Sigmoid colon (tissue), 6 donors: ENCODE measurements at regions not wholly inside any gene's neighbourhood (a gene's known extent, or its start where the extent isn't known, plus 50 kb on each side); places are given as distances from the start of the nearest gene placed in this dataset.

Experiments
- DNase-seq: peaks from one replicate; pipeline ENCODE4 v3.0.0-alpha.2; 2019
- H3K27ac ChIP-seq, 4 donors: fragments of 200-600 bp; sonication (generic); one replicate each; pipeline ENCODE4 v1.5.1; 2016 to 2019; ENCODE audit warnings: mild to moderate bottlenecking in 1 of 4
- H3K27me3 ChIP-seq, 3 donors: fragments of 200-600 bp; sonication (generic); one replicate each; pipeline ENCODE4 v1.5.1; 2019; ENCODE audit warnings: mild to moderate bottlenecking in 1 of 3
- H3K36me3 ChIP-seq, 4 donors: fragments of 200-600 bp; sonication (generic); one replicate each; pipeline ENCODE4 v1.5.1; 2016 to 2019
- H3K4me1 ChIP-seq, 4 donors: fragments of 200-600 bp; sonication (generic); one replicate each; pipeline ENCODE4 v1.5.1; 2017 to 2019
- H3K4me3 ChIP-seq, 4 donors: fragments of 200-600 bp; sonication (generic); one replicate each; pipeline ENCODE4 v1.5.1; 2017 to 2019; ENCODE audit warnings: mild to moderate bottlenecking in 2 of 4, moderate library complexity in 1 of 4
- H3K9me3 ChIP-seq, 4 donors: fragments of 200-600 bp in 3 of 4; sonication (generic) in 3 of 4; one replicate each; pipeline versions ENCODE4 v1.5.1 to v1.6.1; 2013 to 2019
- CTCF ChIP-seq, 4 experiments: fragments of 450-650 bp in 3 of 4; fragments of 200-600 bp in 1 of 4; IDR thresholded peaks; one replicate each; pipeline ENCODE4 v1.5.1; 2016 to 2019; ENCODE audit warnings: antibody characterized with exemption in 4 of 4, mild to moderate bottlenecking in 3 of 4, moderate library complexity in 2 of 4
- EP300 ChIP-seq, 4 donors: sonication (generic); formaldehyde crosslinking; IDR thresholded peaks; one replicate each; pipeline ENCODE4 v1.6.1; 2017; ENCODE audit warnings: antibody characterized with exemption in 4 of 4
- POLR2A ChIP-seq, 2 donors: fragments of 450-650 bp; IDR thresholded peaks; one replicate each; pipeline ENCODE4 v1.6.1; 2016; ENCODE audit warnings: antibody characterized with exemption in 2 of 2, mild to moderate bottlenecking in 2 of 2, moderate library complexity in 2 of 2
- POLR2AphosphoS5 ChIP-seq, 4 donors: sonication (generic); formaldehyde crosslinking; IDR thresholded peaks; one replicate each; pipeline ENCODE4 v1.6.1; 2017; ENCODE audit warnings: antibody characterized with exemption in 4 of 4
- WGBS, 2 donors: extraction: QIAGEN DNeasy Blood & Tissue Kit; methylation state at CpG; one replicate each; pipeline ENCODE4 v1.1.7; 2013; 5-methylcytosine and 5-hydroxymethylcytosine counted together
- intact Hi-C: fragments of 100-400 bp; cut with DNase I; formaldehyde crosslinking; loops from one replicate; pipeline ENCODE4 v1.15.1; 2023
- donor health status: healthy with polysubstance abuse.
- donor health status: healthy.

- DNase-seq, result no peak
- Histone ChIP-seq H3K36me3 (no peaks in the 10 kb centered on the region), H3K27me3 (no peaks in the 10 kb centered on the region), H3K4me1 (no peaks in the 10 kb centered on the region), H3K27ac (no peak overlapping the region), H3K4me3 (no peak overlapping the region), H3K9me3 (no peaks in the 10 kb centered on the region)
- WGBS, 2 donors, result 91 to 94% methylated on average over 32 of the region's 32 CpGs
- TF ChIP-seq POLR2AphosphoS5 (IDR thresholded peaks at IDR 0.05) (no peak), POLR2A (IDR thresholded peaks at IDR 0.05) (no peak), CTCF (IDR thresholded peaks at IDR 0.05) (no peak), EP300 (IDR thresholded peaks at IDR 0.05) (no peak)
- intact Hi-C loops, result no loop called here
Observed at GRCh38 chr10:131574707-131575430, 263.3 kb upstream of the TCERG1L start.

- Histone ChIP-seq H3K4me3 (no peak overlapping the region), H3K4me1 (no peaks in the 10 kb centered on the region), H3K27ac (no peak overlapping the region), H3K27me3 (no peaks in the 10 kb centered on the region), H3K9me3 (no peaks in the 10 kb centered on the region), H3K36me3 (no peaks in the 10 kb centered on the region)
- WGBS, 2 donors, result 91% methylated on average over 4 of the region's 4 CpGs
- DNase-seq, result no peak
- intact Hi-C loops, result no loop called here
- TF ChIP-seq CTCF (IDR thresholded peaks at IDR 0.05) (no peak), EP300 (IDR thresholded peaks at IDR 0.05) (no peak), POLR2AphosphoS5 (IDR thresholded peaks at IDR 0.05) (no peak), POLR2A (IDR thresholded peaks at IDR 0.05) (no peak)
Observed at GRCh38 chr10:131575877-131576276, 264.4 kb upstream of the TCERG1L start.

- Histone ChIP-seq H3K27ac (no peak overlapping the region), H3K27me3 (no peaks in the 10 kb centered on the region), H3K9me3 (no peaks in the 10 kb centered on the region), H3K4me1 (no peaks in the 10 kb centered on the region), H3K4me3 (no peak overlapping the region), H3K36me3 (no peaks in the 10 kb centered on the region)
- 79 to 82% methylated on average over 25 of the region's 25 CpGs for WGBS, 2 donors
- intact Hi-C loops, result no loop called here
- no peak for TF ChIP-seq EP300 (IDR thresholded peaks at IDR 0.05)
- no peak for TF ChIP-seq POLR2AphosphoS5 (IDR thresholded peaks at IDR 0.05)
- TF ChIP-seq CTCF (IDR thresholded peaks at IDR 0.05), result no peak
- no peak for TF ChIP-seq POLR2A (IDR thresholded peaks at IDR 0.05)
- no peak for DNase-seq
Observed at GRCh38 chr10:131576341-131577177, 265.0 kb upstream of the TCERG1L start.

GRCh38 chr10:131577178-131577555 lies 265.6 kb upstream of the TCERG1L start:
- no peak for TF ChIP-seq EP300 (IDR thresholded peaks at IDR 0.05)
- TF ChIP-seq CTCF (IDR thresholded peaks at IDR 0.05), result no peak
- TF ChIP-seq POLR2AphosphoS5 (IDR thresholded peaks at IDR 0.05), result no peak
- TF ChIP-seq POLR2A (IDR thresholded peaks at IDR 0.05), result no peak
- Histone ChIP-seq H3K36me3 (no peaks in the 10 kb centered on the region), H3K4me3 (no peak overlapping the region), H3K27me3 (no peaks in the 10 kb centered on the region), H3K9me3 (no peaks in the 10 kb centered on the region), H3K27ac (no peak overlapping the region), H3K4me1 (no peaks in the 10 kb centered on the region)
- intact Hi-C loops, result no loop called here
- no peak for DNase-seq
- WGBS, 2 donors, result 60 to 70% methylated on average over 9 of the region's 9 CpGs
